Gastrocnemius medialis (tissue), 4 donors: ENCODE measurements at regions not wholly inside any gene's neighbourhood (a gene's known extent, or its start where the extent isn't known, plus 50 kb on each side); places are given as distances from the start of the nearest gene placed in this dataset.

Experiments
- ATAC-seq, 2 donors: fragments of 150-250 bp; one replicate each; pipeline ENCODE4 v1.9.1; 2016
- DNase-seq, 2 donors: peaks; one replicate each; pipeline ENCODE4 v3.0.0-alpha.2; 2019
- H3K27ac ChIP-seq, 4 donors: fragments of 200-600 bp; sonication (generic); 1 replicate in 1 of 4; 2 replicates in 3 of 4; pipeline ENCODE4 v1.5.1; 2016 to 2018; ENCODE audit warnings: mild to moderate bottlenecking in 2 of 4, moderate library complexity in 1 of 4
- H3K27me3 ChIP-seq, 3 donors: fragments of 200-600 bp; sonication (generic) in 2 of 3; 1 replicate in 1 of 3; 2 replicates in 2 of 3; pipeline versions ENCODE4 v1.5.1 to v1.6.0; 2016 to 2019; ENCODE audit warnings: mild to moderate bottlenecking in 1 of 3, moderate library complexity in 1 of 3
- H3K36me3 ChIP-seq, 2 donors: fragments of 200-600 bp; sonication (generic) in 1 of 2; one replicate each; pipeline ENCODE4 v1.5.1; 2017 to 2018
- H3K4me1 ChIP-seq, 2 donors: fragments of 200-600 bp; sonication (generic) in 1 of 2; one replicate each; pipeline ENCODE4 v1.5.1; 2016 to 2017; ENCODE audit warnings: mild to moderate bottlenecking in 2 of 2
- H3K4me3 ChIP-seq, 4 donors: fragments of 200-600 bp; sonication (generic) in 3 of 4; 1 replicate in 1 of 4; 2 replicates in 3 of 4; pipeline ENCODE4 v1.5.1; 2016 to 2019; ENCODE audit warnings: mild to moderate bottlenecking in 2 of 4
- H3K9me3 ChIP-seq, 3 donors: fragments of 200-600 bp; sonication (generic) in 2 of 3; 1 replicate in 1 of 3; 2 replicates in 2 of 3; pipeline ENCODE4 v1.5.1; 2016 to 2019
- CTCF ChIP-seq, 5 experiments: fragments of 450-650 bp in 3 of 5; fragments of 200-600 bp in 2 of 5; sonication (generic) in 2 of 5; IDR thresholded peaks in 4 of 5; conservative IDR thresholded peaks in 1 of 5; 1 replicate in 4 of 5; 2 replicates in 1 of 5; pipeline ENCODE4 v1.5.1; 2016 to 2019; ENCODE audit warnings: antibody characterized with exemption in 5 of 5, mild to moderate bottlenecking in 3 of 5, moderate library complexity in 3 of 5
- POLR2A ChIP-seq, 2 donors: fragments of 450-650 bp; IDR thresholded peaks; one replicate each; pipeline ENCODE4 v1.6.1; 2017; ENCODE audit warnings: antibody characterized with exemption in 2 of 2, mild to moderate bottlenecking in 2 of 2, moderate library complexity in 2 of 2
- in situ Hi-C, 4 donors: fragments of 200-750 bp; cut with MboI; loops; one replicate each; pipeline versions ENCODE4 v1.15.0 to v1.8.0; 2017; ENCODE audit warnings: low sequenced_read_pairs in 4 of 4
- intact Hi-C: fragments of 100-400 bp; cut with DNase I; formaldehyde crosslinking; loops from one replicate; pipeline ENCODE4 v1.15.1; 2023; ENCODE audit warnings: low total_unique reads

DNA sequence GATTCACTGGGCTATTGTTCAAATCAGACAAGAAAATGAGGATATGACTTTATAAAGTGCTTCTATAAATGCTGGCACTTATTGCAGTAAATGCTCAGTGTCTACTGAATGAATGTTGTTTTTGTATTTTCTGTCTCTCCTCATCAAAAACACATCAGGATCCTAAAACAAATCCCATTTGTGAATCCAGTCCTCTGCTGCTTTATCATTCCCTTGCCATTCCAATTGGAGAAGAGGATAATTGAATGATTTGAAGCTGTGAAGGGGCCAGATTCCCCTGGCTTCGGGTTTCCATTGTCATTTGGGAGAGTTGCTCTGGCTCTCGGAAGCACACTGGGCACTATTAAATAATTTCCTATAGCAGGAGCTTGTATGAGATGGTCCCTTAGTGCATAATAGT lies 666.8 kb downstream of the ACTL7B start:
- in situ Hi-C loops (no loop called here), intact Hi-C loops (no loop called here)
- Histone ChIP-seq H3K27me3 (no peaks in the 10 kb centered on the region), H3K4me3 (no peak overlapping the region), H3K9me3 (no peaks in the 10 kb centered on the region), H3K4me1 (peaks cover 7 to 9% of the 10 kb centered on the region in 2 donors), H3K36me3 (no peaks in the 10 kb centered on the region), H3K27ac (no peak overlapping the region)
- ATAC-seq (no peak), DNase-seq (no peak)
- TF ChIP-seq CTCF (IDR thresholded peaks at IDR 0.05 in 4 of 5, conservative IDR thresholded peaks at IDR 0.05 in 1 of 5) (no peak), POLR2A (IDR thresholded peaks at IDR 0.05) (no peak)

GRCh38 chr9:108188482-108188881 lies 667.3 kb downstream of the ACTL7B start:
- intact Hi-C loops: no loop called here
- ATAC-seq: no peak
- no peaks in the 10 kb centered on the region for H3K9me3 ChIP-seq

GRCh38 chr9:108186642-108187395 lies 669.0 kb downstream of the ACTL7B start:
- H3K36me3 ChIP-seq: no peaks in the 10 kb centered on the region
- no peak overlapping the region for H3K27ac ChIP-seq
- peak; percentile 67 to 81 for ATAC-seq
- TF ChIP-seq CTCF (IDR thresholded peaks at IDR 0.05 in 4 of 5, conservative IDR thresholded peaks at IDR 0.05 in 1 of 5): no peak
- TF ChIP-seq POLR2A (IDR thresholded peaks at IDR 0.05): no peak
- H3K4me3 ChIP-seq: no peak overlapping the region
- in situ Hi-C loops: no loop called here
- no peaks in the 10 kb centered on the region for H3K27me3 ChIP-seq
- no peaks in the 10 kb centered on the region for H3K9me3 ChIP-seq
- peaks cover 7 to 9% of the 10 kb centered on the region in 2 donors for H3K4me1 ChIP-seq
- DNase-seq: peak; percentile 25 to 64
- intact Hi-C loops: no loop called here

More at GRCh38 chr9:108188482-108188881, 667.3 kb downstream of the ACTL7B start:
- Histone ChIP-seq H3K4me1 (peaks cover 7 to 9% of the 10 kb centered on the region in 2 donors), H3K36me3 (no peaks in the 10 kb centered on the region), H3K27ac (no peak overlapping the region), H3K4me3 (no peak overlapping the region), H3K27me3 (no peaks in the 10 kb centered on the region)
- no peak for TF ChIP-seq POLR2A (IDR thresholded peaks at IDR 0.05)
- no peak for TF ChIP-seq CTCF (IDR thresholded peaks at IDR 0.05 in 4 of 5, conservative IDR thresholded peaks at IDR 0.05 in 1 of 5)
- in situ Hi-C loops: no loop called here
- DNase-seq: no peak

GRCh38 chr9:108185613-108186012 lies 670.2 kb downstream of the ACTL7B start:
- H3K36me3 ChIP-seq: no peaks in the 10 kb centered on the region
- in situ Hi-C loops (no loop called here), intact Hi-C loops (no loop called here)
- no peaks in the 10 kb centered on the region for H3K27me3 ChIP-seq
- H3K4me1 ChIP-seq: peaks cover 7 to 9% of the 10 kb centered on the region in 2 donors
- H3K4me3 ChIP-seq: no peak overlapping the region
- DNase-seq (no peak), ATAC-seq (no peak)
- no peak for TF ChIP-seq POLR2A (IDR thresholded peaks at IDR 0.05)
- no peak for TF ChIP-seq CTCF (IDR thresholded peaks at IDR 0.05 in 4 of 5, conservative IDR thresholded peaks at IDR 0.05 in 1 of 5)
- no peaks in the 10 kb centered on the region for H3K9me3 ChIP-seq
- no peak overlapping the region for H3K27ac ChIP-seq
